A172 (cell line): ENCODE measurements at regions not wholly inside any gene's neighbourhood (a gene's known extent, or its start where the extent isn't known, plus 50 kb on each side); places are given as distances from the start of the nearest gene placed in this dataset.

Experiments used
- DNase-seq: peaks from one replicate; pipeline ENCODE4 v3.0.0-alpha.2; 2015; ENCODE audit warnings: low spot score

DNA sequence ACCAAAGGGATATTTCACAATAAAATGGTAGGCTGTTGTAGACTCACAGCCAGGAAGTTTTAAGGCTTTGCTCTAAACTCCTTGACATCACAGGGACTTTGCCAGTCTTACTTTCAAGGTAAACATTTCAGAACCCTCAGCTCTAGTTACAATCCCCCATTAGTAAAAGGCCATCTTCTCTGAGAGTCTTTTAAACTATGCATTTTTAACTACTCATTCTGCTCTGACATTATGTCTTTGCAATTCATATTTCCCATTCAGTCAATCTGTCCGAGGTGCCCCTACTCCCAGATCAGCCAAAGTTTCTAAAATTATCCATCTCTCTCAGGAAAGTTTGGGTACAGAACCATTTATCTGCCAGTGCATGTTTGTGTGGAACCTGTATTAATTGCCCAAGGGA, 1094.1 kb downstream of the TDRD15 start:
- DNase-seq, result no peak

DNA sequence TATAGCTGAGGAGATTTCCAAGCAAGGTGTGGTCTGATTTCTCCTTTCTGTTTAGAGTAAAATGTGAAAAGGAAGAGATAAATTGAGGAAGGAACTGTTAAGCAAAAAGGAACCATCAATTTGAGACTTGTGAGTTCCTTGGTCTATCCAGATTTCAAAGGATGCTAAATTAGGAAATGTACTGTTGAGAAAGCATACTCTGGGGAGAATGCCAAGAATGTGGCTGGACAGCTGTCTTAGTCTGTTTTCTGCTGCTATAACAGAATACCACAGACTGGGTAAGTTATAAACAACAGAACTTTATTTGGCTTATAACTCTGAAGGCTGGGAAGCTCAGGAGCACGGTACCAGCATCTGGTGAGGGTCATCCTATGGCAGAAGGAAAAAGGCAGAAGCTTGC, 1097.2 kb downstream of the TDRD15 start:
- DNase-seq, result no peak

DNA sequence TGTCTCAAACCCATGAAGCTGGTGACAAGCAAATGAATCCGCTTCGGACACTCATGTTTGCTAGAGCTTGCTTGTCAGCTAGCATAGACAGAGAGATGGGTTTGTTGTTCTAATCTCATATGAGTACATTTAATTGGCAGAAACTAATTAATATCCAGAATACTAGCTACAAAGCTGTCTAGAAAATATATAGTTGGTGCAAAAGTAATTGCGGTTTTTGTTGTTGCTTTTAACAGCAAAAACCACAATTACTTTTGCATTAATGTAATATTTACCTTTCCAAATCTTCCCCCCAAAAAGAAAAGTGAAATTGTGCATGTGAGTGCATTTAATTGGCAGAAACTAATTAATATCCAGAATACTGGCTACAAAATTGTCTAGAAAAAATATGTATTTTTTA, 1115.2 kb downstream of the TDRD15 start:
- DNase-seq, result no peak

DNA sequence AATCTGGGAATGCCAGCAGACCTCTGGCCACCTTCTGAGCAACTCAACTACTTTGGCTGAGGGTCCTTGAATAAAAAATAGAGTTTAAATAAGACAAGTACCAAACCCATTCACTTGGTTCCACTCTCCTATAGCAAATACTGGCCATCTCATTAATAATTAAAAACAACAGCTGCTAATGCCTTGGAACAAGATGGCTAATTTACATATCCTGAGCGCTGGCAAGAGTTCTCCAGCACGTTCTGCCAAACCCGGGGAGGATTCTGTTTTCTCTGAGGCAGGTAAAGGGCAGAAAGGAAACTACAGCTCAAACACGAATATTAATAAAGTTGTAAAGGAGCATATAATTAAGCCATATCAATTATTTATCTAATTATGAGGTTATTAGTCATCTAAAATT, 1123.7 kb downstream of the TDRD15 start:
- DNase-seq, result no peak

DNA sequence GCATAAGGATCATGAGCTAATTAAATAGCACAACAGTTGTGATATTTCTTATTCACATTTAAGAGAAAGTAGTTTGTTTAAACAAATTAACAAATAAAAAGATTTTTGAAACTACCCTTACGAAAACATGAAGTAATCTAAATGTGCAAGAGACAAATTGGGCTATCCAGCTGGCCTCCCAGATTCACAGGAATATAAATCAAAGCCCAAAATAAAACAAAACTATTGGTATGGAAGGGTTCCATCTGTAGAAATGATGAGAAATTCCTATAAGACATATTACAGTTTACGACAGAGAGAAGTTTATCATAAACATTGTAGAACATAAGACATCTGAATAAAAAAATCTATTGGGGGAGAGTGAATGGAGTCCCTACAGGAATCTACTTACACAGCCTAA, 1125.1 kb downstream of the TDRD15 start:
- no peak for DNase-seq

DNA sequence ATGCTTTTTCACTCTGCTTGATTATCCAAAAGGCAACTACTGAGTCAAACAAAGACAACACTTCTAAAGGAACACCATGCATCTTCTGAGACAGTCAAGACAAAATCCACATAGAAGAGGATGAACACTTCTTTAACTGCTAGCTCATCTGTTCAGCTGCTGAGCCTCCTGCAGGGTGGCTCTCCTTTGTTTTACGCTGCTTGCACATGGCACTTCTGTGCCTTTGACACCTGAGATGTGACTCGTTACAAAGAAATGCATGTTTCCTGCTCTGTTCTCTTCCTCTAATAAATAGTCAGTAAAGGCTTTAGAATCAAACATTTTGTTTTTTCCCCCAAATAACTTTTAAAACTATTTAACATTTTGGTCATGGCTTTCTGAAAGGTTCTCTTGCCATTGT, 1129.4 kb downstream of the TDRD15 start:
- DNase-seq, result no peak

DNA sequence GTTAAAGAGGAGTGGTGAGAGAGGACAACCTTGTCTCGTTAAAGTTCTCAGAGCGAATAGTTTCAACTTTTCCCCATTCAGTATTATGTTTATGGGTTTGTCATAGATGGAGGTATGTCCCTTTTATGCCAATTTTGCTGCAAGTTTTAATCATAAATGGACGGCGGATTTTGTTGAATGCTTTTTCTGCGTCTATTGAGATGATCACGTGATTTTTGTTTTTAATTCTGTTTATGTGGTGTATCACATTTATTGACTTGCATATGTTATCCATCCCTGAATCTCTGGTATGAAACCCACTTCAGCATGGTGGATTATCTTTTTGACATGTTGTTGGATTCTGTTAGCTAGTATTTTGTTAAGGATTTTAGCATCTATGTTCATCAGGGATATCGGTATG, 1123.8 kb upstream of the KLHL29 start:
- DNase-seq, result no peak

DNA sequence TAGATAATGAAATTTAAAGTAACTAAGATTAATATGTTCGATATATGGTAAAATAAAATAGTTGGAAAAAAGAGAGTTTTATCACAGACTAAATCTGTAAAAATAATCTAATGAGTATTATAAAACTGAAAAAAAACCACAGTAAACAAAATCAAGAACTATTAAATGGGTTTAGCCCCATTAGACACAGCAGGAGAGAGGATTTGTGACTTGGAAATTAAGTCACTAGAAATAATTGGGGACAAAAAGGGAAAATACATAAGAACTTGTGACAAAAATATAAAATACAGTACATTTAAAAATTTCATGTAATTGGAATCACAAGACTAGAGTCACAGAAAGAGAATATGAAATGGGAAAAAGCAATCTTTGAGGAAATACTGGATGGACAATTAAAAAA, 1114.6 kb upstream of the KLHL29 start:
- DNase-seq, result no peak

DNA sequence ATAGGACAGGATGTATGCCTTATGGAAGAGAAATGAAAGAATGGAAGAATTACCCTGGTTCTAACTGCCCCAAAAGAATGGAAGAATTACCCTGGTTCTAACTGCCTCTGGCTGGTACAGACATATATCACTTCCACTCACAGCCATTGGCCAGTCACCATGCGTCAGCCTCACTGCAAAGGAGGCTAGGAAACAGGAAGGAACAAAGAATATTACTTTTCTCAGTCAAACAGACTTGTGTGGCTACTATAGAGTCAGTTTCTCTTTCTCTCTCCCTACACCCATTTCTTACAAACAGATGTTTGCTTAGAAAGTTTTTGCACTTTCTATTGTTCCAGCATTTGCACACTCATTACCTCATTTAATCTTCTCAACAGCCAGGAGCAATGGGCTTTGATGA, 1111.1 kb upstream of the KLHL29 start:
- DNase-seq, result no peak

DNA sequence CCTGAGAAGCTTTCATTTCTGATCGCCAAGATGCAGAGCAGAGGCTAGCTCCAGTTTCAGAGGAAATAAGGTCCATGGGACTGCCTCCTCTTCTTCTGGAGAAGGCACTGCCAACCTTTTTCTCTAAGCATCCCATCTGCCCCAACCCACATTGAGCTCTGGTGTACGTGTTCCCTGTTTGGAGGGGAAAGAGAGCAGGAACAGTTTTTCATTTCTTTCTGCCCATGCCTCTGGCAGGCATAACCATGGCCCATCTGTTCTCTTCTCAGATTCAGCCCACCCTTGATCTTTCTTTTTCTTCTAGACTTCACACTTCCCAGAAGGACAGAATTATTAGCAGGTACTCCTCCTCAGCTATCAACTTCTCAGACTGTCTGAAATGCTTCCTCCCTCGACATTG, 1110.3 kb upstream of the KLHL29 start:
- no peak for DNase-seq

DNA sequence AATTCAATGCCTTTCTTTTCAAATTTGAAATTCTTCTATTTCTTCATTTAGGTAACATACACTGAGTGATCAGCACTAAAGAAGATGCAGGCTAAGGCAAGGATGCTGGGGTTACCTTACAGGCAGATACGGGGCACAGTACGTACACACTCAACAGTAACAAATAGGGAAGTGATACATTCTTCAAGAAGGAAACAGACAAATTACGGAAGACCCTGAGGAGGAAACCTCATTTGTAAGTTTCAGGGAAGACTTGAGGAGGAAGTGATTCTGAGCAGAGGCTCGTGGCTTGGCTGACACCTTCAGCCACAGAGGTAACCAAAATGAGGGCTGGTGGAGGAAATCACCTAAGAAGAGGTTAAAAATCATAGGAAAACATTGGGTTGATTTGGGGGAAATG, 1108.3 kb upstream of the KLHL29 start:
- no peak for DNase-seq

DNA sequence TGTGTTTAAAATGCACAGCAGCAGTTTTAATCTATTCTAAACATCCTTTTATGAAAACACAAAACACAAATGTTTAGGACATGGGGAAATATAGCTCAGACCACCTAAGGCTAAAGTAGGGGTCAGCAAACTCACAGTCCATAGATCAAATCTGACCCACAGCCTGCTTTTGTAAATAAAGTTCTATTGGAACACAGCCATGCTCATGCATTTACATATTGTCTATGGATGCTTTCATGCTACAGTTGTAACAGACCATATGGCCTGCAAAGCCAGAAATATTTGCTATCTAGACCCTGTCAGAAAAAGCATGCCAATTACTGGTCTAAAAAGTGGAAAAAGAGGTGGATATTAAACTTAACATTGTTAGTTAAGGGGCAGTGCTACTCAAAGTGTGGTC, 1105.4 kb upstream of the KLHL29 start:
- no peak for DNase-seq

DNA sequence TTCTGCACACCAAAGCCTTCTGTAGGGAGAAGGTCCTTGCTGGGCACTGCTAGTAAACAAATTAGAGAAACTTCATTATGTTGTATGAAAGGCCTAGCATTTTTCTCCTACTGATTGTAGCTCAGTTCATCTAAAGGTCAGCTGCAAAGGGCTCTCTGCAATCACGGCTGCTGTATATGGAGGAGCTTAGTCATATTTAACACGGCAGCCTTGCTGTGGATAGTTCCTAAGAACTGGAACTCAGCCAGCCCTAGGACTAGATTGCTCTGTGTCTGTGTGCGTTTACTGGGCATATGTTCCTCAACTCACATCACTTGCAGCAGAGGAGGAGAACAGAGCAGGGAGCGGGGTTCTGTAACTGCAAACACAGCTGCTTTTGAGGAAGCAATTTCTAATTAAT, 1103.9 kb upstream of the KLHL29 start:
- DNase-seq, result no peak

DNA sequence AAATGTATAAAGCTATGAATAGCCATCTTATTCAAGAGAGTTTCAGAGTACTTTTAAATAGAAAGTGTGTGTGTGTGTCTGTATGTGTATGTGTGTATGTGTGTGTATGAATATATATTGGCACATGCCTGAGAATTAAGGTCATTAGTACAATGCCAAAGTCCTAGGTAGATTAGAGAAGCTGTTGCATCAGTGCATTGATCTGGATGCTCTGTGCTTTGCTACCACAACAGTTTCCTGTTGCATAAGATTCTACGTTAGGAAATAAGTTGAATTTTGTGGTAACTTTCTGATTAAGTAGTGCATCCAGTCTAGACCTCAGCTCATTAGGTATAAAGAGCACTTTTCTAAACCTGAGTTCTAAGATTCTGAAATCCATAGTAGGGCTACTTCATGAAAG, 1102.8 kb upstream of the KLHL29 start:
- DNase-seq, result no peak

DNA sequence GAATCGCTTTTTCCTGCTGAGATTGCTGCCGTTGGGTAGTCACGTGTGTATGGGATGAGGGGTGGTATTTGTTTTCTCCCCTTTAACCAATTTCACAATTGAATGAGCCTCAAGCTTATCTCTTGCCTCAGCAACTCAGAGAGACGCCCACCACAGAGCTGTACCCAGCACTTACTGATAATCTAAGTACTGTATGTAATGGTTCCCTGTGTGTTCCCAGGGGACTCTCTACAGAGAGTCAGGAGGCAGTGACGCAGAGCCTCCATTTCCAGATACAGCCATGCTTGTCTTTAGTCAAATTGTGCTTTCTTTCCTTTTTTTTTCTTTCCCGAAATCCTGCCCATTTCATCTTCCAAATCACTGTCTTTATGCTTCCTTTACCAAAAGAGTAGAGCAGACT, 1102.1 kb upstream of the KLHL29 start:
- DNase-seq, result no peak

DNA sequence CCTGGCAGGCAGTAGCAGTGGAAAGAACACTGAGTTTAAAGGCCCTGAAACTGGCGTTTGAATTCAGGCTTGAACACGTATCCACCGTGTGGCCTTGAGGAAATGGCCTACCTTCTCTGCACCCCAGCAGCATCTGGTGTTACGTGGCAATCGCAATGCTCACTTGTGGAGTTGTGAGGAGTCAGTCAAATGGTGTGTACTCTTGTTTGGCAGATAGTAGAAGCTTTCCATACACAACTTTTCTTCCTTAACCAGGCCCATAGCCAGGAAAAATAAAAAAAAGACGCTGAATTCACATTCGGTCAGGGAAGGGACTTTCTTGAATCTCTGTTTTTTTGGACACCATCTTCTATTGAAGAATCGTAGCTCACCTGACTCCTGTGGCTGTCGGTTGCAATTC, 1101.5 kb upstream of the KLHL29 start:
- DNase-seq, result no peak

DNA sequence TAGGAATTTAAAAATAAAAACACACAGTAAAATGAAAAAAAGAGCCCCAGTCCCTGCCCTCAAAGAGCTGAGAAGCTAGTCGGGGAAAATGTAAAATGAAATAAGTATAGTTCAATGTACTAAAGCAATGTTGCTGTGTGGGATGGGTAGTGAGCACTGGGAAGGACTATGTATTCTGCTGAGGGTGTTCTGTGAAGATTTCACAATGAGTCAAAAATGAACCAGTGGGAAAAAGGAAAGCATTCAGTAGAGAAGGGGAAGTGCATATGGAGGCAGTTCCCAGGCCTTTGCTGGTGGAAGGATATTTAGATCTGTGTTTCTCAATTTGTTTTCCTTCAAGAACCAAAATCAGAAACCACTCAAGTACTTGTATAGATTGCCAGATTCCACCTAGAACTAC, 1094.7 kb upstream of the KLHL29 start:
- no peak for DNase-seq

DNA sequence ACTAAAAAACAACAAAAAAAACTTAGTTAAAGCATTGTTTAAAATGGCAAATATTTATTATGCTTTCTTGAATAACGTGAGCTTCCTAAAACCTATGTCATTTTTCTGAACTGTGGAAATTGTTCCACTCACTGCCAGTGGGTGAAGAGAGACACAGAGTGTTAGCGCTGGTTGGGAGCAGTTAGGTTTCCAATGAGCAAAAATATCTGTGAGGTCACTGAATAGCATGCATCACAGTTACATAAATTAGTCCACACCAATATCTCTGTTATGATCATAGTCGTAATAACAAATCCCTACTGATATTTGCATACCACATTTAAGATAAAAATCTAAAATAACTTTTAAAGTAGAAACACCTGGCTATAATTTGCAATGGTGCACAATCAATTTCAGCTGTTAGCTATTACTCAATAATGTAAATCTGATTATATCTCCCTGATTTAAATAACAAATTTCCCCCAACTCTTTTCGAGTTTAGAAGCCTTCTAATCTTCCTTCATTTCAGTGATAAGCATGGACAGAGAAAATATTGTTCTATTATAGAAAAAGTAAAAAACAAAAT, 1094.0 kb upstream of the KLHL29 start:
- no peak for DNase-seq

DNA sequence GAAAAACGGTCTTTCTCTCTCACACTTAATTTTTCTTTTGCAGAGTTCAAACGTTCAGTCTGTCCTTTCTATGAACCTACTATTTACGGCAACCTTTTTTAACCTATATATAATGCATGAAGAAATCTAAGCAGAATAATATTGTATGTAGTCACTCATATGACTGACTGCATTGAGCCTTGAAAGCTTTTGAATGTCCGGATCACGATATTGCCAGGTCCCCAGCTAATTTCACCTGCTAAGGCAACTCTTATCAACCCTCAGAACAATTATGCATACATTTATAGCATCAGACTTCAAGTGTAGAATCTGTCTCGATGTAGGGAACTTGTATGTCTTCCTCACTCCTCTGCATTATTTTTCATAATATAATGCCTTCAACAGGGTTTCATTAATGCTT, 1083.8 kb upstream of the KLHL29 start:
- DNase-seq, result no peak

DNA sequence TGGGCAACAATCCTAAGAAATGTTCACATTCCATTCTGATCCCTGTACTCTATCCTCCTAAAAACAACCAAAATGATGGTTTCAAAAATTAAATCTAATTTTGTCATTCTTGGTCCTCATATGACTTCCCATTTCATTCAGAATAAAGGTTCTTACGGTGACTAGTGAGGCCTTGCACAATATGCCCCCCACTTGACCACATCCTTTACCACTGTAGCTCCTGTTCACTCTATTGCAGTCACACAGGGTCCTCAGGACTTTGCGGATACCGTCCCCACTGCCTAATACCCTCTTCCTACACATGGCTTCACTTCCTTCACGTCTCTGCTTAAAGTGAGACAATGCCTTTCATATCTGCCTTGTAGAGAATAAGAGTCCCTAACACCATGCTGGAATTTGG, 1058.7 kb upstream of the KLHL29 start:
- no peak for DNase-seq

DNA sequence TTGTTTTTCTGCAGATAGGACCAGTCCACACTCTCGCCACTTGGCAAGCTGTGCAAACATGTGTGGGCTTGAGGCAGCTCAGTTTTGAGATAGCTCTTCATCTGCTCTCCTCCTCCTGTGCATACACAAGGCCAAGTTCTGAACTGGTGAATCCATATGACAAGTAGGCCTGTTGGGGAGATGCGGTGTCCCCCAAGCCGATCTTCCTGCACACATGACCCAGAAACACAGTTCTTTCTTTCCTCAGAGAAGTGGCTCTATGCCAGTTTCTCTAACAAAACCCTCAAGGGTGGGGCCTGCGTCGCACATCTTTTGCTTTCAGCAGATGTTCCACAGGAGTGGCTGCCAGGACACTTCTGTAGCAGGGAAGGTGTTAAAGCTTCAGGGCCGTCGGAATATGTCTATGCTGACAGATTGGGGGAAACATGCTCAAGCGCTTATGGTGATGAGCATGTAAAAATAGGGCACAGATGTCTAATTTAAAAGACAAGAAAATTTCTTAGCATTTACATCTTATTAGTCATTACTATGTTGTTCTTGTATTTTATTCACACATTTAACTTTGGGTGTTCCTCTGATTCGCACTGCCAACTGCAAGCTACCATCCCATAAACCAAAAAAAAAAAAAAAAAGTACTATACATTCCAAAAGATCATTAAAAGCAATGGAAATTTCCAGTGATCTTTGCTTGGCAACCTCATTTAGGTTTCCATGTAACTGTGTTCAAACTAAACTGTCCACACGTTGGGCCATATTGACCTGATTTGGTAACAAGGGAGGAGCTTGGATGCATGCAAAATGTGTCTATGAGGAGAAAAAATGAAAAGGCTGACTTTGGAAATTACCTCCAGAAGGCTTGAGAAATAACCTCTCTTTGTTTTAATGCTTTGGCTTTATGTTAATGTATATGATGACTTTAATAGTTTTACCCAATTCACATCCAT, 1055.5 kb upstream of the KLHL29 start:
- DNase-seq, result no peak

DNA sequence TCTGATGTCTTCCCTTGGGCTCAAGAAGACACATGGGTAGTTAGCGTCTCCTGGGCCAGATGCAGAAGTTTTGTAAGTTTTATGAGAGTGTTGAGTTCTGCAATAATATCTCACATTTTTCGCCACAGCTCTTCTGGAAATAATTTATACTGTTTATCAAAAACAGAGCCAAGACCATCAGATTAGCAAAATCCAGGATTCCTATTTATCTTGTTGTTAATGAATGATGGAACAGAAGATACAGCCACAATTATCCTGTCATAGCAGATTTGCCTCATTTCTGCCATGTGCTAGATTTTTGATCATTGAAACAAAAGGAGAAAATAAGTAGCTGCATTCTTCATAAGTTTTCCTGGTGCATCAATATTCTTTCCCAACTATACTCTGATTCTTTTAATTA, 1048.6 kb upstream of the KLHL29 start:
- no peak for DNase-seq

DNA sequence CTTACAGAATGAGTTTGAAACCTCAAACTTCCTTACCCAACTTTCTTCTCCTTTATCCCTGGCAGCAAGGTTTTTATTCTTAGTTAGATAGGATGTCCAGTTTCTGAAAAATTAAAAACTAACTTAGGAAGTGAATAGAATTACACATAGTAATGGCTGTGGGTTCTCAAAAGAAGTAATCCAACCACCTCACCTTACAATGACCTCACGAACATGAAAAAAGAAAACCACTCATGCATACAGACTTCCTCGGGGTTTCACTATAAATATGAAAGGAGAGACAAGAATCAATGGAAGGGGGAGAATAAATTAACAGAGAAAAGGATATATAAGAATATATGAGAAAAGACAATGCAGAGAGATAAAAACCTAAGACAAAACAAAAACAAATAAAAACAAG, 1044.3 kb upstream of the KLHL29 start:
- no peak for DNase-seq

DNA sequence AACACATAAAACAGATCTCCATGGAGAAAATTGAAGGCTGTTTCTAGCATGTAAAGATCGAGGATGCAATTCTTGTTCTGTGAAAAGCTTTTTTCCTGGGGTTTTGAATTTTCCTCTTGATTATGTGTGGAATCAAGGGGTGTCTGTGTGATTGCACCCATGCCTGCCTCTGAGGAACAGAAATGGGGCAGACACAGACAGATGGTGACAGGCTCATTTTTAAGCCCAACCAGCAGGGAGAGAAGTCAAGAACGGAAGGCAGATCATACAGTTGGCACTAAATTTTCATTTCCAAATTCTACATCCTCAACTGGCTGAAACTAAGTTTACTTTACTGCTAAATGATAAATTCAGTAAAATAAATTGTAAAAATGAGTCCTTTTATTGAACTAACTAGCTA, 1037.7 kb upstream of the KLHL29 start:
- no peak for DNase-seq
